NT2/D1 (cell line): ENCODE measurements at regions not wholly inside any gene's neighbourhood (a gene's known extent, or its start where the extent isn't known, plus 50 kb on each side); places are given as distances from the start of the nearest gene placed in this dataset.

Experiments used
- DNase-seq: peaks from one replicate; pipeline ENCODE4 v3.0.0-alpha.2; 2011; ENCODE audit warnings: low read depth, low spot score
- H3K27me3 ChIP-seq: 2 replicates; pipeline ENCODE4 v1.6.0; 2011; ENCODE audit warnings: mild to moderate bottlenecking; ENCODE audit not compliant: insufficient read length, insufficient read depth
- H3K36me3 ChIP-seq: 2 replicates; pipeline ENCODE4 v1.6.1; 2011; ENCODE audit warnings: mild to moderate bottlenecking, low read length, mixed read lengths; ENCODE audit not compliant: insufficient read depth, insufficient read length
- H3K4me1 ChIP-seq: 2 replicates; pipeline ENCODE4 v1.5.1; 2011; ENCODE audit not compliant: insufficient read depth, insufficient read length
- H3K4me3 ChIP-seq: 2 replicates; pipeline ENCODE4 v1.5.1; 2011; ENCODE audit warnings: low read depth; ENCODE audit not compliant: insufficient read length
- H3K9ac ChIP-seq: 2 replicates; pipeline ENCODE4 v1.6.0; 2011; ENCODE audit warnings: low read depth; ENCODE audit not compliant: insufficient read length
- H3K9me3 ChIP-seq: 2 replicates; pipeline ENCODE4 v1.5.1; 2011; ENCODE audit warnings: mild to moderate bottlenecking, low read length; ENCODE audit not compliant: insufficient read depth
- SUZ12 ChIP-seq: IDR thresholded peaks from 2 replicates; pipeline ENCODE4 v1.6.1; 2011; ENCODE audit not compliant: insufficient read length, insufficient read depth; ENCODE audit errors: extremely low read depth
- YY1 ChIP-seq: IDR thresholded peaks from 2 replicates; pipeline ENCODE4 v1.6.1; 2011; ENCODE audit not compliant: insufficient read length, insufficient read depth
- ZNF274 ChIP-seq: IDR thresholded peaks from 2 replicates; pipeline ENCODE4 v1.6.1; 2011; ENCODE audit warnings: mild to moderate bottlenecking, low read depth, low read length

GRCh38 chr22:27475548-27475897 is 326.0 kb downstream of the MN1 start:
- H3K4me1 ChIP-seq, result peaks cover 17% of the 10 kb centered on the region
- no peak for DNase-seq
- no peak for TF ChIP-seq YY1
- TF ChIP-seq SUZ12, result no peak
- no peak for TF ChIP-seq ZNF274
- H3K9me3 ChIP-seq, result no peaks in the 10 kb centered on the region
- H3K4me3 ChIP-seq, result no peak overlapping the region
- no peak overlapping the region for H3K9ac ChIP-seq
- H3K27me3 ChIP-seq, result peaks cover 3% of the 10 kb centered on the region
- H3K36me3 ChIP-seq, result no peaks in the 10 kb centered on the region

GRCh38 chr22:27476318-27476717 is 325.2 kb downstream of the MN1 start:
- Histone ChIP-seq H3K27me3 (peaks cover 3% of the 10 kb centered on the region), H3K4me3 (no peak overlapping the region), H3K9me3 (no peaks in the 10 kb centered on the region), H3K9ac (peak overlapping the region; percentile 50), H3K36me3 (no peaks in the 10 kb centered on the region), H3K4me1 (peaks cover 17% of the 10 kb centered on the region)
- TF ChIP-seq SUZ12 (no peak), ZNF274 (no peak), YY1 (no peak)
- DNase-seq, result no peak

- peaks cover 3% of the 10 kb centered on the region for H3K27me3 ChIP-seq
- H3K4me3 ChIP-seq, result no peak overlapping the region
- H3K36me3 ChIP-seq, result no peaks in the 10 kb centered on the region
- no peaks in the 10 kb centered on the region for H3K9me3 ChIP-seq
- no peak for DNase-seq
- no peak overlapping the region for H3K9ac ChIP-seq
- TF ChIP-seq SUZ12 (no peak), ZNF274 (no peak), YY1 (no peak)
- peaks cover 17% of the 10 kb centered on the region for H3K4me1 ChIP-seq
Observed at GRCh38 chr22:27476729-27477128, 324.8 kb downstream of the MN1 start.

GRCh38 chr22:27477171-27477570 is 324.4 kb downstream of the MN1 start:
- Histone ChIP-seq H3K9me3 (no peaks in the 10 kb centered on the region), H3K4me1 (peaks cover 17% of the 10 kb centered on the region), H3K9ac (no peak overlapping the region), H3K27me3 (peaks cover 3% of the 10 kb centered on the region), H3K36me3 (no peaks in the 10 kb centered on the region), H3K4me3 (no peak overlapping the region)
- TF ChIP-seq YY1 (no peak), SUZ12 (no peak), ZNF274 (no peak)
- DNase-seq, result no peak

- no peak for DNase-seq
- H3K27me3 ChIP-seq, result peaks cover 3% of the 10 kb centered on the region
- H3K4me3 ChIP-seq, result no peak overlapping the region
- H3K9me3 ChIP-seq, result no peaks in the 10 kb centered on the region
- H3K9ac ChIP-seq, result no peak overlapping the region
- H3K36me3 ChIP-seq, result no peaks in the 10 kb centered on the region
- H3K4me1 ChIP-seq, result peaks cover 12% of the 10 kb centered on the region
- no peak for TF ChIP-seq SUZ12
- no peak for TF ChIP-seq ZNF274
- no peak for TF ChIP-seq YY1
Observed at GRCh38 chr22:27480487-27480886, 321.1 kb downstream of the MN1 start.

GRCh38 chr22:27482402-27482801 is 319.2 kb downstream of the MN1 start:
- Histone ChIP-seq H3K4me3 (no peak overlapping the region), H3K9me3 (no peaks in the 10 kb centered on the region), H3K9ac (no peak overlapping the region), H3K36me3 (no peaks in the 10 kb centered on the region), H3K27me3 (no peaks in the 10 kb centered on the region), H3K4me1 (peaks cover 7% of the 10 kb centered on the region)
- TF ChIP-seq SUZ12, result no peak
- no peak for TF ChIP-seq YY1
- TF ChIP-seq ZNF274, result no peak
- no peak for DNase-seq

GRCh38 chr22:27483095-27483785 is 318.3 kb downstream of the MN1 start:
- no peak for TF ChIP-seq ZNF274
- Histone ChIP-seq H3K4me1 (peaks cover 7% of the 10 kb centered on the region), H3K36me3 (no peaks in the 10 kb centered on the region), H3K9ac (no peak overlapping the region), H3K27me3 (no peaks in the 10 kb centered on the region), H3K4me3 (no peak overlapping the region), H3K9me3 (no peaks in the 10 kb centered on the region)
- no peak for DNase-seq
